GM19438 (cell line): ENCODE measurements at regions not wholly inside any gene's neighbourhood (a gene's known extent, or its start where the extent isn't known, plus 50 kb on each side); places are given as distances from the start of the nearest gene placed in this dataset.

Experiments
- ATAC-seq: cut with Tn5 transposase; IDR thresholded peaks from one replicate; pipeline ENCODE4 v1.9.1; 2021; ENCODE audit warnings: low read depth; ENCODE audit not compliant: unreplicated experiment

DNA sequence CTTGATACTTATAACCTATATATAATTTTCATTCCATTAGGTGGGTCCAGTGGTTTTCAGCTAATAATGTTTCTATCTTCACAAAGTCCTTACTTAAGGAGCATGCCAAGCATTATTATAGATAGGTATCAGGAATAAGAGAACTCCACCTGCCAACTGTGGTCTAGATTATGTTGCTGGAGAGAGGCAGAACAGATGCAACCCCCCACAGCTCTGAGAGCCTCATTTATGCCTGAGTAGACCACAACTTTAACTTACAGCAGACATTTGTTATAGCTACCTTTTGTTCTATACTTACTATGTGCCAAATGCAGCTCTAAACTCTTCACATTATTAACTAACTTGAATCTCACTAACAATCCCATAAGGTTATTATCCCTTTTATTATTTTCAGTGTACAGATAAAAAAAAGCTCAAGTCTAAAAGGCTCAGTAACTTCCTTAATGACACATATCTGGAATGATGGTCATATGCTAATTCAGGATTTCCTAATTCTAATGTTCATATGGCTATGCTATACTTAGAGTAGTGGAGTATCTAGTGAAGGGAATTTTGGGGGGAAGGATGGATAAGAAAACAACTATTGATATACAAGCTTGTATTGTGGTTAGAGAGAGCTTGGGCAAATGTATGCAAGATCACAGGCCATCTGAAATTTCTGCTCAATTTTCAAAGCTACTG lies 119.1 kb upstream of the RND3 start:
- no peak for ATAC-seq

DNA sequence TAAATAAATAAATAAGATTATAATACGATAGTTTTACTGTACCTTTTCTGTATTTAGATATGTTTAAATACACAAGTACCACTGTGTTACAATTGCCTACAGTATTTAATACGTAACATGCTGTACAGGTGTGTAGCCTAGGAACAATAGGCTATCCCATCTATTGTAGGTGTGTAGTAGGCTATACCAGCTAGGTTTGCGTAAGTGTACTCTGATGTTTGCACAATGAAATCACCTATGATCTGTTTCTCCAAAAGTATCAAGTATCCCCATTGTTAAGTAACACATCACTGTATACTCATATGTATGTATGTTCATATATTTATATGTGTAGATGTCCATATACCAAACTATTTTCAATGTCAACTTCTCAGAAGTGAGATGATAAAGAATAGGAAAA lies 118.2 kb upstream of the RND3 start:
- no peak for ATAC-seq

DNA sequence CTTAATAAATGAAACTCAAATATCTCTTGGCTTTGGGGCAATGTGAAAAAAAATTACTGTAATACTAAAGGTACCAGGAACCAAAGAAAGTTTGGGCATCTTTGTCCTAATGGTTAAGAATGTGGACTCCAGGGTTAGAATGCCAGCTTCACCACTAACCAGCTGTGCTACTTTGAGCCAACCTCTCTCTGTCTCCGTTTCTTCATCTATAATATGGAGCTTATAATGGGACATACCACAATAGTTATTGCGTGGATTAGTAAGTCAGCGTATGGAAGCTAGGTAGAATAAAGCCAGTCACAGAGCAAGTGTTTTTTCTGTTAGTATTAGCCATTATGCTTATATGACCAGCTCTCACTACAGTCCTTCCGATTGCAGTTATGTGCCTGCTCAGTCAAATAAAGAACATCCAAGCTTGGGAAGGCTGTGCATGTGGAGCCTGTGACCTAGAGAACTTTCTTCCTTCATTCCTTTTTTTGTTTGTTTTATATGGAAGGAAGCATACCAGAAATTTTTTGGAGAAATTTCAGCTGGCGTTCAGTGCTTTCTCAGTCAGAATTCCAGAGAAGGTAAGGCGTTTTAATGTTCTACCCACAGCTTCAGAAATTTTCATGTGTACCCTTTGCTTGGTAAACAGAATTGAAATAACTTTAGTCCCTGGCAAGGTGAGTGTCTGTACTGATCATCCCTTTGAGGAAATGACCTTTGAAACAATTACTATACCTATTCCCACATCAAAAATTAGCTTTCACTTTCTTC lies 114.0 kb upstream of the RND3 start:
- no peak for ATAC-seq

DNA sequence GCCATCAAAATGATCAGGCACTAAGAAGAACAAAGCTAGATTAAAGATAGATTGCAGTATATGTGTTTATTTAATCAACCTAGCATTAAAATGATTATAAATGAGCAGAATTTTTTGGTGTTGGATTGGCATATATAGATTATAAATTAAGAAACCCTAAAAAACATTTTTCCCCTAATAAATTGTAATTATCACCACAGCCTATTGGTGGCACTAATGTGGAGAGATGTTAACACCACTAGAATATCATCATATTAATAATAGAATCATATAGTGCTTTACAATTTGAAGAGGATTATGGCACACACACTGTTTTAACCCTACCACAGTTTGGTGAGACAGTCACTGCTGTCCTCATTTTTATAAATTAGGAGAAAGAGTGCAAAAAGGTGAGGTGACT lies 112.4 kb upstream of the RND3 start:
- no peak for ATAC-seq

DNA sequence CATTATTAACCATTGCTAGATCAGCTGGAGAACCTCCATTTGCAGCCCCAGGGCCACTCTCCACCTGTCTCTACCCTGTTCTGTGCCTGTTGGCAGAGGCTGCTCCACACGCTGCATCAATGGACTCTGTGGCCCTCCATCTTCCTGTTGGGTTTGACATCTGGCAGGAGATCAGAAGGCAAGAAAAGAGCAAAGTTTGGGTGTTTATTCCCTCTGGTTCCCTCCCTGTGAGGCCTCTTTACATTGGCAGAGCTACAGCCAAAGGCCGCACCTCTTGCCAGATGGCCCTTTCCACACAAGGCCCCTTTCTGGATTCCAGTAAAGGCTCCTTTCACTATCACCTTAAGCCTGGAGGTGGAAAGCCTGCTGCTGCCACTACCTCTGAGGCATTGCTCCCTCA lies 110.9 kb upstream of the RND3 start:
- ATAC-seq = no peak

DNA sequence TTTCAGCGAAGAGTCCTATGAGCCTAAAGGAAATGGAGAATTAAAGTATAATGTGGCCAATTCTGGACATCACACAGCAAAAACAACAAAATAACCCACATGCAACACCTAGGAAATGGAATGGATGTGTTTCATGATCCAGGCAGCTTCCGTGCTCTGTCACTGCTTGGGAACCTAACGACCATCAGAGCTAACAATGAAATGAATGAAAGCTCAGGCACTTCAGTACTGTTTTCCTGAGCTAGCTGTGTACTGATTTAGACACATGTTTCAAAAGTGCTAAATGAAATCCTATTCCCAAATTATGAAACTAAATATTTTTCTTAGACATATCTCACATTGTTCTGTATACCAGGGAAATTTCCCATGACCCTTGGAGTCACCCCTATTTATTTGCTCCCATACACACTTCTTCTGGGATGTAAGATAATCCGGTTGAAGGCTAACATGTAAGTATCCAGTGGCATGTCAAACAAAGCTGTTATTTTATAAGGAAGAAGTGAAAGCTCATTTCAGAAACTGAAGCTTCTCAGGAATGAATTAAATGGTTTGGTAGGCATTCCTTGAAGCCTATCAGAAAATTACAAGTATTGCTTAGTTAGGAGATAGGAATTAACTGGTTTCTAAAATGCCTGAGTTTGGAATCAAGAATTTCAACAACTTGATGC lies 108.5 kb upstream of the RND3 start:
- no peak for ATAC-seq

DNA sequence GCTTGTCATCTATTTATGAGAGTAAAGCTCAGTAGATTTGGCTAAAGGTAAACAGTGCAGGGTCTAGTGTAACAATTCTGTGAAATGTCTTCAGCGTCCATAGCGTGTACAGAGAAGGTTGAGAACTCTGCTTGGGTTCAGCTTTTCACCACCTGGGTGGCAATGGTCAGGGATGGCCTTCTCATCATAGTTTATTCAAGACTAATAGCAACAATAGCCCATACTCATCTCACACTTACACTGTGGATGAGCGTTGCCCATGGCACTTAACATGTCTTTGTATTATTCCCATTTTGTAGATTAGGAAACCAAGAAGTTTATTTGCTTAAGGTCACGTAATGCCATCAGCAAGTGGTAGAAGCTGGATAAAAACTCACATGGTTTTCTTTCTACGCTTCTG lies 106.8 kb upstream of the RND3 start:
- no peak for ATAC-seq

DNA sequence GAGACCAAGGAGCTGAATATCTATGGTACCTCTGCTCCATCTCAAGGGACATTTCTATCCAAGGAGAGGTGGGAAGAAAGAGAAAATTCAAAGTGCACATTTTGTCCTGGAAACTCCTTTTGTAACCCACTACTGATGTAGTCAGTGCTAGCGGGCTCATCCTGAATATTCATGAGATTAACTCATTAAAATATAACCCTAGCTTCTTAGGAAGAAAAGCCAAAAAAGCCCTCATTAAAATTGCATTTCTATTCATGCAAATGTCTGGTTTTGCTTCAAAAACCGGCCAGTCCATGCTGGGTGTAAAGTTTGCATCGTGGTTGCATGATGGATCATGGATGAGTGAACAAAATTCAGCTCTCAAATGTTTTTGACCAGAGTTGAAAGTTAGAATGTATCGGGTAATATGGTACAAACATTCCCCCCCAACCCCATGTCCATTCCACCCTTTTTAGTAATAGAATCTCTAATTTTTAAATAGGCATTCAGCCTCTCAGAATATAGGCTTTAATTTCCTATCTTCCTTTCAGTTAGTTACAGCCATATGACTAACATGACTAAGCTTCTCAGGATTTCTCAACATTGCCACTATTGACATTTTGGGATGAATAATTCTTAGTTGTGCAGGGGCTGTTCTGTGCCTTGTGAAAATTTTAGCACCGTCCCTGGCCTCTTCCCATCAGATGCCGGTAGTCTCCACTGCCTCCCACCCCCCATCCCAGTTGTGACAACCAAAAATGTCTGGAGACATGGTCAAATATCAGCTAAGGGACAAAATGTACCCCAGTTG lies 104.2 kb upstream of the RND3 start:
- no peak for ATAC-seq

DNA sequence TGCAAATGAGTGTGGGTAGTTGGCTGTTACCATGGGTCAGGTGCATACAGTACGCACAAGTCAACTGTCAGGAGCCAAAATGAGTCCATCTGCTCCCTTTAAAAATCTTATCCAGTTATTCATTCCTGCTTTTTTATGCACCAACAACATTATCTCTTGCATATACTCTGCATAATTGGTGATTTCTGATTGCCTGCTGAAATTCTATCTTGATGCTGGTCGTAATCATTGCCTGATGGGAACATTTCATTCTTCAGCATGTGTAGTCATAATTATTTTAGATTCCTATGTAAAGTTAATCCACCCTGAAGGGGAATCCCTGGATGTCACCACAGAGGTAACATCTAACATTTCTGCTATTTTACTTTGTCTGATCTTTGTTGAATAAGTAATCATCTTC lies 102.2 kb upstream of the RND3 start:
- no peak for ATAC-seq

DNA sequence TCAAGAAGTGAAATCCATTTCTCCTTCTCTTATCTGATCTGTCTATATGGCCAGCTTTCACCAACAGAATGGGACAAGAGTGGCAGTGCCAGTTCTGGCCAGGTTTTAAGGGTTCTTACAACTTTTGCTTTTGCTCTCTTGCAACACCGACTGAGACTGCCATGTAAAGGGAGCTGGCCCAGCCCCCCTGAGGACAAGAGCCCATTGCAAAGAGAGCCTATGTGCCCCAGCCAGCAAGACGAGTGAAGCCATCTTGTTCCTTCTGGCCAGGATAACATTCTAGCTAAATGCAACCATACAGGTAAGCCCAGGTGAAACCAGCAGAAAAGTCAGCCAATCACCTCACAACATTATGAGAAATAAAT lies 101.0 kb upstream of the RND3 start:
- ATAC-seq = no peak

DNA sequence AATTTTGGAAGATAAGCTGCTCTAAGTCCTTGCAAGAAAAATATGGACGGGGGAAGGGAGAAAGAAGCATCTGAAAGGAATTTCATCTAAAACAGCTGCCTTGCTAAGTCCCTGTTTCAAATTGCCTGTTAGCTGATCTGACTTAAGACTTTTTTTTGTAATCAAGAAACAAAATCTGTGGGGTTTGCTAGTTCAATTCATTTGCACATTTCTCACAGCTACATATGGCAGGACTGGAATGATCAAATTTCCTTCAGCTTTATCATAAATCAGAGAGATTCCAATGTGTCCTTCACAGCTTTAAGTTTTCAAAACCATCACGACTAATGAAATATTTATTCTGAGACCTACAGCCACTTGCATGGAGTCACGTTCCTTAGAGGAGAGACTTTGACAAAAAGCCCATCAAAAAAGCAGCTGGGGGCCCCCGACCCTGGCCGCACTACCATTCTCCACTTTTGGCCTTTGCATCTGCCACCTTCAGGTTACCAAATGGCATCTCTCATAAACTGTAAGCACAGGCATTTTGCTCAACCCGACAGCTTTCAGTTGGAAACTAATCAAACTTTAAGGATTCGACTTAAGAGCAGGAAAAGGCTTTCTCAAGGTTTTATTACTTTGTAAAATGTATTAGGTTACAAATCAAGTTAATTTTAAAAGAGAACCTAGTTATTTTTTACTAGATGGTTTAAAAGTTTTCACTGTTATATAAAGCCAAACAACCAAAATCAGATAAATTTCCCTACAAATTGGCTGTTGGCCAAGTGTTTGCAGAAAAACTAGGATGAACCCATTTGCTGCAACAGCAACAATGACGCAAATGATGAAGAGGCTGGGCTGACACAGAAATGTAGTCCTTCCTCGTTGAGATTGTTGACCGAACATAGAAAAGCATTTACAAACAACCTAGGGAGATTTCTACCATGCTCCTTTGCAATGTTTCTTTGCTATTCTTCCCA lies 100.4 kb upstream of the RND3 start:
- ATAC-seq = no peak

DNA sequence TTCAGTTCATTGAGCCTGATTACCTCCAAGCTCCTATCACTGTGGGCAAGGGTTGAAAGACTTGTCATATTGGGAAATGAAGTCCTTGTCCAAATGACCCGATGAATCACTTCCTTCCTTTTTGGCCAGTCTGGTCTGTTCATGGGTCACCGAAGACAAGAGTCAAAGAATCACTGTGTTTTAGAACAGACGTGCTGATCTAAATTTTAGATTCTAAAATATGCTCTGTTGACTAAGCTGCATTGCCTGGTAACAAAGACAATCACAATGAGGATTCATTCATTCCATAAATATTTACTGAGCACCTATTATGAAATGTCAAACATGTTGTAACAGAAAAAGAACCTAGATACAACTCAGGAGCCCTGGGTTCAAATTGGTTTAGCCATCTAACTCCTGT lies 99.4 kb upstream of the RND3 start:
- ATAC-seq = no peak

DNA sequence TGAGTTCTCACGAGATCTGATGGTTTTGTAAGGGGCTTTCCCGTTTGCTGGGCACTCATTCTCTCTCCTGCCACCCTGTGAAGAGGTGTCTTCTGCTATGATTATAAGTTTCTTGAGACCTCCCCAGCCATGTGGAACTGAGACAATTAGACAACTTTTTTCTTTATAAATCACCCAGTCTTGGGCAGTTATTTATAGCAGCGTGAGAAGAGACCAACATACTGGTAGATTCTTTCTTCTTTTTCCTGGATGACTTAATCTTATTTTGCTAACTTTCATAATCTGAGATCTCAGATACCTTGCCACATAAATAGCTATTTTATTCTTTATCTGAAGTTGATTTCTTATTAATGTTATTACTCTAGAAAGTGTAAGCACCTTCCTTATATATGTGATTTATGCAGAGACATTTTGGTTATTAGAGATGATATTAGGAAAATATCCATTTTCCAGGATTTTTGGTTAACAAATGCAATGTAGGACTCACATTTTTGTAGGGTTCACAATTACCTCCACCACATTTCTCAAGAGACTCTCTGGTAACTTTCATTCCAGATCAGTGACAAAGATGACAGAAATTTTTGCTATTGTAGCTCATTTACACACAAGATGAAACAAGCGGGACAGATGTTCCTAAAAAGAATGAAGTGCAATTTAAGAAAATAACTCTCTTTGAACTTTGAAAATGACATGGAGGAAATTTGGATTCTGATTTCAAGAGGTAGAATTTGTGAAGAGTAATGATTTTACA lies 97.9 kb upstream of the RND3 start:
- no peak for ATAC-seq

DNA sequence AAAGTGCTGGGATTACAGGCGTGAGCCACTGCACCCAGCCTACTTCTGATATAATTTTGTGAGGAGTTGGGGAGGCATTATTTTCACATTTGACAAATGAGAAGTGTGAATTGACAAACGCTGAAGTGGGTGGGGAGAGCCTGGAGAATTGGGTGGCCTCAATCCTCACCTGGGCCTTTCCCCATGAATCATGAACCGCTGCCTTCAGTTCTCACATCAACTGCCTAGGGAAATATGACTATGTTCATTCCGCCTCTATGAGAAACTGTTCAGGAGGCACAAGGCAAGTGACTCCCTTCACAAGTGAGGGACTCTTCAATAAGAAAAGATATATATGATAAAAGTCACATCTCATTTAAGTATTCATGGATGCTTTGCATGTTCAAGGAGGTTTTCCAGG lies 96.6 kb upstream of the RND3 start:
- ATAC-seq = no peak

DNA sequence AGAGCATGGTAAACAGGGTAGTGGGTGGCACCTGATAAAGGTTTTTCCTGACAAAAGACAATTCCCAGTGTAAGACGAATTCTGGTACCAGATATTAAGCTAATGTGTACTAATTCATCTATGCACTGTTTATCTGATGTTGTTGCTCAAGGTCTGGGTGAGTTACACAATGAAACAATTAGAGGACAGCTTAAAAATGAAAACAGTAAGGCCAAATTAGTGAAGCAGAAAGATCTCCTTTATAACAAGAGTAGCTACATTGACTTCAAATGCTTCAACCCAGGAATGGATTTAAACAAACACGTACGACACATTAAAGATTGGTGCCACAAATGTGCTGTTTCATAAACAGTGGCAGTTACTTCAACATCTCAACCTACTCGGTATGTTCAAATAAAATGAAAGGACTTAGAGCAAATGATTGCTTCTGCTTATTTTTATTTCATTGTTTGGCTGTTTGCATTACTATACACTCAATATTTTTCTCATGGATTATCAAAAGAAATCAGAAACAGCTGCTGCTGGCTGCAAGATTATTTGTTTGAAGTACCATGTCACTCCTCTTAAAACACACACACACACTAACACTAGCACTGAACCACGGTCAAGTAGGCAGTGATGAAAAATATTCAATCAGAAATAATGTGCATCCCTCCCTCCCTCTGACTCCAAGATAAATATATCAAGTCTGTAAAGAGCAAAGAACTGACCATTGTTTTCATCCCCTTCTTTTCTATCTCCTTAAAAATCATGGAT lies 94.4 kb upstream of the RND3 start:
- no peak for ATAC-seq

DNA sequence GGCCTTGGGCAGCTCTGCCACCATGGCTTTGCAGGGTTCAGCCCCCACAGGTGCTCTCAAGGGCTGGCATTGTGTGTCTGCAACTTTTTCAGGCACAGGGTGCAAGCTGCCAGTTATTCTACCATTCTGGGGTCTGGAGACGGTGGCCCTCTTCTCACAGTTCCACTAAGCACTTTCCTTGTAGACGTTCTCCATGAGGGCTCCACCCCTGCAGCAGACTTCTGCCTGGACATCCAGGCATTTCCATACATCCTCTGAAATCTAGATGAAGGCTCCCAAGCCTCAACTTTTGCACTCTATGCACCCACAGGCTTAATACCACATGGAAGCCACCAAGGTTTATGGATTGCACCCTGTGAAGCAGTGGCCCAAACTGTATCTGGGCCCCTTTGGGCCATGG lies 91.0 kb upstream of the RND3 start:
- no peak for ATAC-seq

DNA sequence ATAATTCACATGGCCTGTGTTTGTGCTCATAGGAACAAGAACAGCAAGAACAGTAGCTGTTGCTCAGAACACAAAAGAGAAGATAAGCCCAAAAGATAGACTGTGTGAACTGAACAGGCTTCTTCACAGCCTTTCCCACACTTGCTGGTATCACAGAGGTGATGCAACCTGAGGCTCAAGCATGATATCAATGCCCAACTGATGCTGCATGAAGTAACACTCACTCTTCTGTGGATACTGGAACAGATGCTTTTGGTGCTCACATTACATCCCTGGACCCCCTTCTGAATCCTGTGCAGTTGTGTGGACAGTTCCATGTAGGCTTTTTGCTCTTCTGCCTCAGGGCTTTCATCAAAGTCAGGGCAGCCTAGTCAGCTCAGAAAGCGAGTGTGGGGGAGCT lies 88.4 kb upstream of the RND3 start:
- ATAC-seq = no peak

DNA sequence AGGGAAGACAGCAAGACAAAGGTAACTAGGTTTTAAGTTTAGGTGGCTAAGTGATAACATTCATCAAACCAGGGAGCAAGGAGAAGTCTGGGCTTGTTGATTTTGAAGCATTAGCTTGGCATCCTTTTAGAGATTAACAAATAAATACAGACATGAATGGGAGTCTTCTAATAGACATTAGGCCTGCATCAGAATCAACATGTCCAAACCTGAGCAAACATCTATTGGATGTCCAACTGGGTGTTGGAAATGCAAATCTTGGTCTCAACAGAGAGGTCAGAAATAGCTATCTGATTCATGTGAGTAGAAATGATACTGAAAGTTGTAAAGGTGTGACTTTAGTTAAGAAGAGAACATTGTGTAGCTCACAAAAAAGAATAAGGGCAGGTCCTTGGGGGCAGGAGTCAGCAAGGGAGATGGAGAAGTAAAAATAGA lies 85.5 kb upstream of the RND3 start:
- ATAC-seq = no peak
